Caki2 (cell line): ENCODE measurements at regions not wholly inside any gene's neighbourhood (a gene's known extent, or its start where the extent isn't known, plus 50 kb on each side); places are given as distances from the start of the nearest gene placed in this dataset.

Source experiments
- DNase-seq: peaks from one replicate; pipeline ENCODE4 v3.0.0-alpha.2; 2015; ENCODE audit warnings: low read depth
- in situ Hi-C: cut with HindIII; loops from 2 replicates; pipeline ENCODE4 v1.10.0; 2016; ENCODE audit warnings: low sequenced_read_pairs, low pct_unique_long_range_greater_than_20kb, mixed read lengths

GRCh38 chr4:23741681-23742191, 148.1 kb downstream of the PPARGC1A start:
- peak; percentile 67 for DNase-seq
- in situ Hi-C loops, result no loop called here

- peak; percentile 89 for DNase-seq
- in situ Hi-C loops, result no loop called here
Observed at GRCh38 chr4:23737571-23737970, 152.3 kb downstream of the PPARGC1A start.

GRCh38 chr4:23736466-23736865, 153.4 kb downstream of the PPARGC1A start:
- in situ Hi-C loops, result no loop called here
- peak; percentile 78 for DNase-seq

GRCh38 chr4:23734000-23734399, 155.8 kb downstream of the PPARGC1A start:
- peak; percentile 74 for DNase-seq
- in situ Hi-C loops, result no loop called here

- DNase-seq, result no peak
- in situ Hi-C loops, result no loop called here
Observed at GRCh38 chr4:23733476-23733875, 156.4 kb downstream of the PPARGC1A start.

GRCh38 chr4:23730998-23731397, 158.8 kb downstream of the PPARGC1A start:
- no peak for DNase-seq
- in situ Hi-C loops, result no loop called here

- in situ Hi-C loops, result no loop called here
- DNase-seq, result no peak
Observed at GRCh38 chr4:23728971-23729370, 160.9 kb downstream of the PPARGC1A start.

- DNase-seq, result peak; percentile 96
- in situ Hi-C loops, result no loop called here
Observed at GRCh38 chr4:23728393-23728792, 161.5 kb downstream of the PPARGC1A start.

- DNase-seq, result no peak
- in situ Hi-C loops, result no loop called here
Observed at GRCh38 chr4:23720556-23720955, 169.3 kb downstream of the PPARGC1A start.

- DNase-seq, result no peak
- in situ Hi-C loops, result no loop called here
Observed at GRCh38 chr4:23718435-23718834, 171.4 kb downstream of the PPARGC1A start.

- peak; percentile 44 for DNase-seq
- in situ Hi-C loops, result no loop called here
Observed at GRCh38 chr4:23717528-23718248, 172.2 kb downstream of the PPARGC1A start.

- in situ Hi-C loops, result no loop called here
- no peak for DNase-seq
Observed at GRCh38 chr4:23710298-23710697, 179.5 kb downstream of the PPARGC1A start.

GRCh38 chr4:23707652-23708026, 182.2 kb downstream of the PPARGC1A start:
- in situ Hi-C loops, result no loop called here
- DNase-seq, result no peak

GRCh38 chr4:23706972-23707651, 182.7 kb downstream of the PPARGC1A start:
- in situ Hi-C loops, result no loop called here
- DNase-seq, result peak; percentile 70

GRCh38 chr4:23700197-23700596, 189.7 kb downstream of the PPARGC1A start:
- in situ Hi-C loops, result no loop called here
- no peak for DNase-seq

- DNase-seq, result no peak
- in situ Hi-C loops, result no loop called here
Observed at GRCh38 chr4:23697722-23698121, 192.1 kb downstream of the PPARGC1A start.

- no peak for DNase-seq
- in situ Hi-C loops, result no loop called here
Observed at GRCh38 chr4:23697001-23697528, 192.8 kb downstream of the PPARGC1A start.

GRCh38 chr4:23686169-23686897, 203.5 kb downstream of the PPARGC1A start:
- DNase-seq, result no peak
- in situ Hi-C loops, result no loop called here

GRCh38 chr4:23685471-23685870, 204.4 kb downstream of the PPARGC1A start:
- no peak for DNase-seq
- in situ Hi-C loops, result no loop called here
